GM19455 (cell line): ENCODE measurements at regions not wholly inside any gene's neighbourhood (a gene's known extent, or its start where the extent isn't known, plus 50 kb on each side); places are given as distances from the start of the nearest gene placed in this dataset.

Source experiments
- ATAC-seq: cut with Tn5 transposase; IDR thresholded peaks from one replicate; pipeline ENCODE4 v1.9.1; 2021; ENCODE audit not compliant: unreplicated experiment

DNA sequence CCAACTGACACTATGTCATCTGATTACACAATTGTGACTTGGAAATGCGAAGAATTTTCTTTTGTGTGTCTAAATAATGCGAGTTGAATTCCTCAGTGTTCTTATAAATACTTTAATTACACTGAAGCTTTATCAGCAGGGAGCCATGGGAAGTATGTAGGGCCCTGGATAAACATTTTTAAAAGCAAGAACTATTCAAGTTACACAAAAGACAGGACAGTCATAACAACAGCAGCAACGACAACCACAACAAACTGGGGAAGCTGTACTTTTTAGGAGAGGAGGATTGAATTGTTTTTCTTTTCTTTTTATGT is 250.3 kb upstream of the ZNF608 start:
- ATAC-seq: no peak

DNA sequence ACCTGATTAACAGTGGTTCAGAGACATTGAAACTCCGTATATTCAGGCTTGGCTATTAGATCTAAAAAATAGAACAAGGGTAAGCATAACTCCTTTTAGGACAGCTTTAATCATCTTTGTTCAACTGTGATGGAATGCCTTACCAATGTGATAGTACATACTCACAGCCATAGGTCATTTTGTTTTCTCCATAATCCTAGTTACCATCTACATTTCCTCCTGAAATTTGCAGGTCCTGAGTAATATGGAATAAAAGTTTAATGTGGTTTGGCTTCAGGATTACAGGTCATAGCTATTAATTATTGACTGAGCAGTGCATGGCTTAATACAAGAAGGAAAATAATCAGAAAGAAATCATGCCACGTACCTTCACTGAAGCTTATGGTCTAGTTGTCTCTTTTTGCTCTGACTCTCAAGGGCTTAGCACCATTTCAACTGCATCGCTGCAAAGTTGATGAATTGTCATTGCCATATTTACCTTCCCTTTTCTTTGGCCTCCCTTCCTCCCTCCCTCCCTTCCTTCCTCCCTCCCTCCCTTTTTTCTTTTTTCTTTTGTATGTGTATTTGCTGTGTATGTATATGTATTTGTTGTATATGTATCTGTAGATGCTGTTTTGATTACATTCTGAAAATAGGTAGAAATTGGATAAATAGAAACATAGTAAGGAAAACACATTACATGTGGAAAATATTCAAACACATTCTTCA is 250.9 kb upstream of the ZNF608 start:
- no peak for ATAC-seq

DNA sequence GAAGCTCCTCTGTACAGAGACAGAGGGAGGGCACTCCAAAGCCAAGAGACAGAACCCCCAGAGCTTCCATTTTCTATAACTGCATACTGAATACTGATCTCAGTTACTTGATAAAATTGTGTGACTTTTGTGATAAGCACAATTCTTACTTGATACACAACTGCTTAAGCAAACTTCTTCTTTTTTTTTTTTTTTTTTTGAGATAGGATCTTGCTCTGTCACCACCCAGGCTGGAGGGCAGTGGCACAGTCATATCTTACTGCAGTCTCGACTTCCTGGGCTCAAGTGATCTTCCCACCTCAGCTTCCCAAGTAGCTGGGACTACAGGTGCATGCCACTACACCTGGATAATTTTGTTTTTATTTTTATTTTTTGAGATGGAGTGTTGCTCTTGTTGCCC is 252.1 kb upstream of the ZNF608 start:
- ATAC-seq: no peak

GRCh38 chr5:125002727-125003598 is 256.5 kb upstream of the ZNF608 start:
- no peak for ATAC-seq

- no peak for ATAC-seq
These were observed 257.6 kb upstream of the ZNF608 start for GRCh38 chr5:125004009-125004408.

DNA sequence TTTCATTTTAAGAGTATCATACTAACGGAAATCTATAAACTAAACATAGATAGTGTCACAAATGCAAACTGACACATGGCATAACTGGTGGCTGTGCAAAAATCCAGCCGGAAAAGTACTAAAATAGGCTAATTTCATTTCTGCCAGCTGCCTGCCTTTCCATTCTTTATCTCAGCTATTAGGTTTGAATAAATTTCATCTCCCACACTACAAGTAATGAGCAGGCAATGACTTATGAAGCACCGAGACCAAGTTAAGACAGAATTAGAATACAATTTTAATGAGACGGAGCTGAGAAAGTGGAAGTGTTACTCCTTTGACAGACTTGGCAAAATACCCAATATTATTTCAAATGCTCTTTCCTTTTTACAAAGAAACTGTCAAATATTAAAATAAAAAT is 258.8 kb upstream of the ZNF608 start:
- no peak for ATAC-seq

DNA sequence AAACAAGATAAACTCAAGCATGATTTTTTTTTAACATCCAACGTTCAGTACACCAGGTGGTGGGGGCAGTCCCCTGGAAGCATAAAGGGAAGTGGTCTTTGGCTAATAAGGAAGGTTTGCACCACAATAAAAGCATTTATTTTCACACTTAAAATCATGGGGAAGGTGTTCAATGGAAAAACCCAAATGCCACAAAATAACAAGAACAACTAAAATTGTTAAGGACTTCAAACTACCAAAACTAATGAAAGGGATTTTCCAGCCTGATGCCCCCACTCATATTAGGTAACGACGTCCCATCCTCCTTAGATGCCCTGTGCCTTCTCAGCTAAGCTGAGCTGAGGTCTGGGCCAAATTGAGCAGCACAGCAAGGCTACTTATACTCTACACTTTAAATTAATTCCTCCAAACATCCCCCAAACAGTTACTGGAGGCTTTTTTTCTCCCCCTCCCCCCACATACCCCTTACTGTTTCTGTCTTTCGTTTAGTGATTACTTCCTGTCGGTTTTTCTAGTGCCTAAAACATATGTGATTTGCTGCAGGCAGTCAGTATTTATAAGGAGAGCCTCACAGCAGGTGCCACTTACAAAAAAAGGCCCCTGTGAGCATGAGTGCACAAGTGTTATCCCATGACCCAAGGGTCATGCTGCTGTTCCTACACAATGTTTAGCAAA is 259.7 kb upstream of the ZNF608 start:
- ATAC-seq: peak; percentile 68

GRCh38 chr5:125010356-125010755 is 263.9 kb upstream of the ZNF608 start:
- ATAC-seq: no peak

DNA sequence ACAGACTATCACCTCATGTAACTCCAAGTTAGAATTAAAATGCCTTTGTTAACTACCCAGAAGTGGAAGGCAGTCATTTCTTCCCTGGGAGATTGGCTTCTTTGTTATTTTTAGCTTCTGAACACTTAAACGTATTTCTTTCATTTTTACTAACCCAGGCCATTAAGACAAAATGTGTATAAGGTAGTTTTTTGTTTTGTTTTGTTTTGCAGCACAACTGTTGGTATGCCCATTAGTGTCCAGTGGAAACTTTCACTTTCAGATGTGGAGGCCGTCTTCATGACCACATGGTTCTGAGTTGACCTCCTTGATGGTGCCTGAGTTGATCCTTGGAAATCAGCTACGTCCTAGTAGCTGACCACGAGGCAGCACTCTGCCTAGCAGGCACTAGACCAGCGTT is 264.6 kb upstream of the ZNF608 start:
- no peak for ATAC-seq

- ATAC-seq: no peak
These were observed 265.0 kb upstream of the ZNF608 start for GRCh38 chr5:125011419-125011818.

DNA sequence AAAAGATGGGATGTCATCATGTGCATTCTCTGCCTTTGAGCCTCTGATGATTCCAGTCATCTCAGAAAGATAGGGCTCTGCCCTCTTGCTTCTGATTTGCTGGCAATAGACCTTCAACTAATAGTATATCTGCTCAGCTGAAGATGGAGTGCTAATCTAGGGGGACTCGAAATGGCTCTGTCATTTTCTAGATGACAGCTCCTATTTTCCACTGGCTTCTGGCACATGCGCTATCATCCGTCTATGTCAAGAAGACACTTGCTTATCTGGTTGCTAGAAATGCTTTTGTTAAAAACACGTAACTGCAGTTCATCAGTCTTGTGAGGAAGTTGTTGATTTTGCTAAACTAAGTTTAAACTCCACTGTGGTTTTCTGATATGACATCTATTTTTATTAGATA is 265.5 kb upstream of the ZNF608 start:
- no peak for ATAC-seq

DNA sequence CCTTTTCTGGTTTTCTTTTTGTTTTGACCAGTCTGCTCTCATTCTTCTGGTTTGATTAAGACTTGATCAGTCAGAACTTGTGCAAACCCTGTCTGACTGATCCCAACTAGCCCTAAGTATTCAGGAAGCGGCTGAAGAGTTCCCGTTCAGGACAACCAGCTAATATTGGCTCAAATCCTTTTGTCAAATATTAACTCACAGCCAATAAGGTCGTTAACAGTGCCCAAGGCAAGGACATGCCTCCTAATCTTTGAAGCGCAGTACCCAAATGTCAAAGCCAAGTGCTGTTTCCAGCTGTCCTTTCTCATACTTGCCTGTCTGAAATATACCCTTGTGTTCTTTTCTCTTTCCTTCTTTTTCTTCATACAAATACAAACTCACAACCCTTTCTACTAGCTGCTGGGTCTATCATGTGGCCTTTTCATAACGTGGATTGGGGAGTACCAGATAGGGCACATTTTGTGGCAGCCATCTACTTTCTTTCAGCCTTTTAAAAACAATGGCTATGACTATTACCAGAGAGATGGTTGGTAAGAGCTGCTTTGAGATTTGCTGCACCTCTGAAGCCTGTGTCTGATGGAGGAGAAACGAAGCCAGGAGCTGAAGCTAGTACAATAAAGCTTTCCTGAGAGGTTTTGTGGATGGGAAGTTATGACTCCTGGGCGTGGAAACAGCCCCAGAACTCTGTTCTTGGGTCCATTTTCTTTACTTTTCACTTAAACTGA is 266.4 kb upstream of the ZNF608 start:
- ATAC-seq: no peak

DNA sequence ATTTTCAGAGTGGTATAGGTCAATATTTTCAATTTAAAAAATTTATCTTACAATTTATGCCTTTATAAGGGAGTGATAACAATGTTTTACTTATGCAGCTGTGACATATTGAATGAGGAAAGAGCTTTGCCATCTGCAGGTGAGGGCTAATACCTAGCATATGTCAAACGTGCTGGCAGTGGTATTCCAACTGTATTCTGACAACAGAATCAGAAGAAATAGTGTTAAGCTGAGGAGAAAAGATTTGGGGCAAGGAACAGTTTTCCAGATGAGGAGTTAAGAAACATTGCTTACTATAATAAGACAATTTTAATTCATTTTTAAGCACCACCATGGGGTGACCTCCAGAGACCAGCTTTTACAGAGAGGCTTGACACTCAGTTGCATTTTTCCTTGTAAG is 267.8 kb upstream of the ZNF608 start:
- no peak for ATAC-seq

DNA sequence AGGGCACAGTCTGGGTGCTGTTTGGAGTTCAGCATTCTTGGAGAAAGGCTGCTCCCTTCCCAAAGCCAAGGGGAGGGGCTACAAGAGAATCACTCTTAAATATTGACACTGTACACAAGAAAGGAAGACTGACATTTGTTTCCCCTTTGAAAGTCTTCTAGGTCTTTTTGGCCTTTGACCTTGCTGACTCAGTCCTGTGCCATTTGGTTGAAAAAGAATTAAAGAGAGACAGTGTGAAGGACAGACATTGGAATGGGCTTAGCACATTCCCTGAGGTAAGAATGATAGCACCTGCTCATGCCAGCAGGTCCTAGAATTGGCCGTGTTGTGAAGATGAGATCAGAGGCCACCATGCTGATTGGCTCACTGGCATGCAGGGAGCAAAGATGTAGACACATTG is 271.4 kb upstream of the ZNF608 start:
- ATAC-seq: no peak

DNA sequence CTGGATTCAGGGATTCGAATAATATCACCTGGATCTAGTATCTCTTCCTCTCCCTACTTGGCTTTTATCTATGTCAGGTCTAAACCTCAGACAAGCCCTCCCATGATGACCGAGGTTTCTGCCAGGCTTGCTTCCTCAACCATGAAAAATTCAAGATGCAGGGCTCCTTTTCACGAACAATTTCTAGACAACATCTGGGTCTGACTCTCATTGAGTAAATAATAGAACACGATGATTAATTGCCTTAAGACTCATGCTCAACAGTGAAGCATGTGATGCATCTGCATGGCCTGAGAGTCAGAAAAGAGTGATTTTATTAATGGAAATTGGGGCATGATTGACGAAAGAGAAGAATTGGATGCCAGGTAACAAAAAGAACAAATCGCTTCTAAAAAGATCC is 277.2 kb upstream of the ZNF608 start:
- no peak for ATAC-seq

DNA sequence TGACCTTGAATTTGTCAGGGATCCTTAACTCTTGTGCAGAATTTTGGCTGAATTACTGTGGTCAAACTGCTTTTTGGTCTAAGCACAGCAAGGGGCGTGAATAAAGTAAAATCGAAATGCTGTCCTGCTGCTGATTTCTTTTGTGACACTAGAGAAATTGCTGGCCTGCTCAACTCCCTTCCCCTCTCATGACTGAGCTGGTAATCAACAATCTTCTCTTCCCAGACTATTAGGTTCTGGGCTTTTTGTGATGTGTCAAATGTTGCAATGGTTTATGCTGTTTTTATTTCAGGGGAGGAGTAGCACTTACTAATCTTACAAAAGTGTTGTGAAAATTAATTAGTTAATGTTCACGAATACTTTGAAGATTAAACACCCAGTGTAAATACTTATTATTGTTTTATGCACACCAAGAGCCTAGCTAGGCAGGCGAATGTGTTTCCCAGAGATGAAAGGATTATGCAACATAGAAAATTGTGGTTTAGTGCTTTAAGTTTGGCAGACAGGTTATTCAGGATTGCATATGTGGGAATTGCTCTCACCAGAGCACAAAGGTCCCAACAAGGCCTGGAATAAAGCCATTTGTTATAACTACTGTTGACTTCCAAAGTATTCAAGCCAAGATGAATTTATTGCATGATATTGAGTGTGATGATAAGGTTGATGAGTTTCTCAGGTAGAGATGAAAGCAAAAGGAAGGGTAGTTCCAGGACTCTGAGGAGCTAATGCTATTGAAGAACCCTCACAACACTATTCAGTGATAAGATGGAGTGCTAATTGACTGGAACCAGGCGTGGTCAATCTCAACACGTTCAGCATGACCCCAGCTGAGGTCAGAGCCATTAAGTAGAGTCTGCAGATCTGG is 280.7 kb upstream of the ZNF608 start:
- no peak for ATAC-seq

- ATAC-seq: no peak
These were observed 285.8 kb upstream of the ZNF608 start for GRCh38 chr5:125032286-125032685.

DNA sequence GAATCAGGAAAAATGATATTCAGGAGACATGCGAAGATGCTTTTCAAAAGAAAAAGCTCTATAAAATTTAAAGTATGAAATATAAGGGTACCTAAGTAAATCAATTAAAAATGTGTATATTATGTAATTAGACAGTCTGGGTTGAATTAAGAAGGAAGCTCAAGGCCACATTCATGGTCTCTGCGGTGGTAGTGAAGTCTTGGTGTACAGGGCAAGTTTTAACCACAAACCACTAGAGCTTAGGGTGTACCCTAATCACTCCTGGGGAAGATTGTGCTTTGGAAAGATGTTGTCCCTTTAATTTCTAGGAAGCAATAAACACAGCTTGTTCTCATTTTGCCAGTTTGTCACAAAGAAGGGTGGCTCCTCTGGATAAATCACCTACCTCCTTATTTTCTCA is 287.2 kb upstream of the ZNF608 start:
- no peak for ATAC-seq

DNA sequence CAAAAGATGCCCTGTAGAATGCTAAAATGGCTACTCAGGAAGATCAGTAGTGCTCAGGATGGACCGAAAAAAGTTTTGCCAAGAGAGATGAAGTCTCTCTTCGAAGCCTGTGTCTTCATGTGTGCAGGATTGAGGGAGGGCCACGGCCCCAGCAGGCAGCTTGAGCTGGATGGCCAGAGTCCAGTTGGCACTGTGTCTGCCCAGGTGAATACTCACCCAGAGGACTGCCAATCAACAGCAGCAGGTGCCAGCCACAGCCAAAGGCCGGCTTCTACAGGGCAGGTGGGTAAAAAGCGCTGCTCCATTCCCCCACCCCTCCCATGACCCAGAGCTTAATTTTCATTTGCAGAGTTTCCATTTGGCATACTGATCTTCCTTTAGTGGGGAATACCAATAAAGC is 287.9 kb upstream of the ZNF608 start:
- ATAC-seq: no peak

DNA sequence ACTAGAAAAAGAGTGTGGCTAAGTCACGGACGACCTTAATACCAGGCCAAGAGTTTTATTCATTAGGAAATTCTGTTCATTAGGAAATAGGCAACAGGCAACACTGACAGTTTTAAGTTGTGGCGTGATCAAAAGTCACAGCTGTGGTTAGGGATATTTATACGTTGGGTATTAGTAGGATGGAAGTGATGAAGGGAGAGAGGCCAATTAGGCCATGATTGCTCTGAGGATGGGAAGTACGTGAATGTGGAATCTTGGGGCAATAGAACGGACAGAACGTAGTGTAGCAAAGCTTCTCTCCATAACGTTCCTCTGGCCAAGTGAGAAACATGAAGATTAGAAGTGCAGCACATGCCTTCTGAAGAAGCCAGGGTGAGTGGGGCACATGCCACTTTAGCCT is 290.1 kb upstream of the ZNF608 start:
- no peak for ATAC-seq

- ATAC-seq: no peak
These were observed 290.6 kb upstream of the ZNF608 start for GRCh38 chr5:125037020-125037419.
